ENCODE measurements at regions not wholly inside any gene's neighbourhood (a gene's known extent, or its start where the extent isn't known, plus 50 kb on each side); places are given as distances from the start of the nearest gene placed in this dataset.

GRCh38 chr10:84634636-84635035, 306.2 kb downstream of the CCSER2 start:
- TF ChIP-seq POLR2A (IDR thresholded peaks at IDR 0.05) (no peak), CTCF (IDR thresholded peaks at IDR 0.05) (no peak)
